ENCODE measurements at regions not wholly inside any gene's neighbourhood (a gene's known extent, or its start where the extent isn't known, plus 50 kb on each side); places are given as distances from the start of the nearest gene placed in this dataset.

DNA sequence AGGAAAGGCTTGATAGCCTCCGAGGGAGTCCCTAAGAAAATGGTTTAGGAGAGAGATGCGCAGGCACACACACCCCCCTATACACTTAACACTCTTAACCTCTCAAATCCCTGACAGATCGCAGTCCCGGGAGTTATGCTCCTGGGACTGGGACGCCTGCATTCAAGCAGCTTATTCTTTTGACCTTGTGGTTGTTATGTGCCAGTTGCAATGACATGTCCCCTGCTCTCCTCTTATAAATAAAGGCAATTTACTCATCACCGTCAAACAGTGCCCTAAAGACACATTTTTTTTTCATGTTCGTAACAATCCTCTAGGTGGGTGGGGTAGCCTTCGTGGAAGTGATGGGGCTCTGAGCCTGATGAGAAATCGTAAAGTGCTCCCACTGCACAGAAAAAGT lies 162.2 kb downstream of the LRRC30 start:
- Histone ChIP-seq H3K27ac (no peak overlapping the region), H3K4me3 (no peak overlapping the region), H3K27me3 (no peaks in the 10 kb centered on the region), H3K4me1 (no peaks in the 10 kb centered on the region), H3K9me3 (no peaks in the 10 kb centered on the region), H3K36me3 (no peaks in the 10 kb centered on the region)
- TF ChIP-seq CTCF (IDR thresholded peaks at IDR 0.05): no peak
- no peak for DNase-seq
- intact Hi-C loops (cut with DNase I; ENCODE audit: low total_unique reads): no loop called here

GRCh38 chr18:7394050-7394659 lies 163.3 kb downstream of the LRRC30 start:
- no peaks in the 10 kb centered on the region for H3K36me3 ChIP-seq
- DNase-seq: no peak
- no peak overlapping the region for H3K4me3 ChIP-seq
- no peaks in the 10 kb centered on the region for H3K27me3 ChIP-seq
- intact Hi-C loops (cut with DNase I; ENCODE audit: low total_unique reads): no loop called here
- H3K9me3 ChIP-seq: no peaks in the 10 kb centered on the region
- no peak for TF ChIP-seq CTCF (IDR thresholded peaks at IDR 0.05)
- no peaks in the 10 kb centered on the region for H3K4me1 ChIP-seq
- H3K27ac ChIP-seq: no peak overlapping the region

DNA sequence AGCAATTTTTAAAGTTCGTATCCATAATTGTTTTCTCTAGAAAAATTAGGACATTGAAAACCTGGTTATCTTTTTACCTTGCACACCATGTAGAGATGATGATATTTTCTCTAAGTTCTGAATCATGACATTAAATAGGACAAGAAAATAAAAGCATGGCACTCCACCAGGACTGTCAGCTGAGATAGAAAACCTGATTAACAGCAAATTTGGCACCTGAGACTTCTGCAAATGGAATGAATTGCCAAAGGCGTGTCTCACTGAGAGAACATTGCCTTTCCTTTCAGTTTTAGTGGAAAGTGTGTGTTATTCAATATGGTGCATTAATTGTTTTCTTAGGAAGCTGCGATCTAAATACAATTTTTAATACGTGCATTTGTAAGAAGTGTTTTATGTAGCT lies 164.7 kb downstream of the LRRC30 start:
- Histone ChIP-seq H3K4me3 (no peak overlapping the region), H3K9me3 (no peaks in the 10 kb centered on the region), H3K27me3 (no peaks in the 10 kb centered on the region), H3K36me3 (no peaks in the 10 kb centered on the region), H3K27ac (no peak overlapping the region), H3K4me1 (no peaks in the 10 kb centered on the region)
- intact Hi-C loops (cut with DNase I; ENCODE audit: low total_unique reads): no loop called here
- no peak for TF ChIP-seq CTCF (IDR thresholded peaks at IDR 0.05)
- no peak for DNase-seq

DNA sequence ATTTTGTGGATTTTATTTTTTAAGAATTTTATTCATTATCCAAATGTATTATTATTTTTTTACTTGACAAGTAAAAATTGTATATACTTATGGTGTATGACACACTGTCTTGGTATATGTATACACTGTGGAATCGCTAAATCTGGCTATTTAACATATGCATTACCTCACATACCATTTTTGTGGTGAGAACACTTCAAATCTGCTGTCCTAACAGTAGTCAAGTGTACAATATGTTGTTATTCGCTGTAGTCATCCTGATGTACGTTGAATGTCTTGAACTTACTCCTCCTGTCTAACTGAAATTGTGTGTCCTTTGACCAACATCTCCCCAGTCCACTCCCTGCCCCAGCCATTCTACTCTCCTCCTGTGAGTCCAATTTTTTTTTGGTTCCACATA lies 153.2 kb upstream of the PTPRM start:
- H3K27ac ChIP-seq: no peak overlapping the region
- no peaks in the 10 kb centered on the region for H3K27me3 ChIP-seq
- no peak for DNase-seq
- TF ChIP-seq CTCF (IDR thresholded peaks at IDR 0.05): no peak
- no peaks in the 10 kb centered on the region for H3K9me3 ChIP-seq
- H3K4me1 ChIP-seq: no peaks in the 10 kb centered on the region
- intact Hi-C loops (cut with DNase I; ENCODE audit: low total_unique reads): no loop called here
- H3K36me3 ChIP-seq: no peaks in the 10 kb centered on the region
- no peak overlapping the region for H3K4me3 ChIP-seq

- Histone ChIP-seq H3K36me3 (no peaks in the 10 kb centered on the region), H3K4me1 (no peaks in the 10 kb centered on the region), H3K27me3 (no peaks in the 10 kb centered on the region), H3K4me3 (no peak overlapping the region), H3K9me3 (no peaks in the 10 kb centered on the region), H3K27ac (no peak overlapping the region)
- no peak for TF ChIP-seq CTCF (IDR thresholded peaks at IDR 0.05)
- intact Hi-C loops (cut with DNase I; ENCODE audit: low total_unique reads): no loop called here
- DNase-seq: peak; percentile 70
Observed at GRCh38 chr18:7414459-7414858, 152.7 kb upstream of the PTPRM start.

Measured in tibial artery (tissue), 4 donors.